ENCODE measurements at regions not wholly inside any gene's neighbourhood (a gene's known extent, or its start where the extent isn't known, plus 50 kb on each side); places are given as distances from the start of the nearest gene placed in this dataset.

DNA sequence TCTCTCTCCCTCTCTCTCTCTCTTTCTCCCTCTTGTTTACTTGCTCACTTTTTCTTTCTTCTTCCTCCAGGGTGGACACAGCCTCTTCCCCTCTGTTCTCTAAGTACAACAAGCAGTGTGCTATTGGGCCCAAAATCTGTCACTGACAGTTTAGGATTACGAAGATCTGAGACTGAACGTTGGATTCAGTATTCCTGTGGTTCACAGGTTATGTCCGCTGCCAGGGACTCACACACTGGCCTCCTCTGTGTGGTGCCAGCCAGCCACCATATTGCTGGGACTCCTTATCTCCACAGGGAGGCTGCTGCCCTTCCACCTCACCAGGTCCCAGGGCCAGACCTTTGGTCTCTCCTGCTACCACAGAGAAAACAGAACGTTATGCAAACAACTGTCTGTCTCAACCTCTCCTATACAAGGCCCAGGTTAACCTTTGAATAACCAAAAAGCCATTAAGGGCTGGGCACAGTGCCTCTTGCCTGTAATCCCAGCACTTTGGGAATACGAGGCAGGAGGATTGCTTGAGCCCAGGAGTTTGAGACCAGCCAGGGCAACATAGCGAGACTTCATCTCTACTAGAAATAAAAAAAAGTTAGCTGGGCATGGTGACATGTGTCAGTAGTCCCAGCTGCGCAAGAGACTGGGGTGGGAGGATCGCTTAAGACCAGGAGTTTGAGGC lies 171.9 kb upstream of the RAB4A start:
- no peak for DNase-seq

DNA sequence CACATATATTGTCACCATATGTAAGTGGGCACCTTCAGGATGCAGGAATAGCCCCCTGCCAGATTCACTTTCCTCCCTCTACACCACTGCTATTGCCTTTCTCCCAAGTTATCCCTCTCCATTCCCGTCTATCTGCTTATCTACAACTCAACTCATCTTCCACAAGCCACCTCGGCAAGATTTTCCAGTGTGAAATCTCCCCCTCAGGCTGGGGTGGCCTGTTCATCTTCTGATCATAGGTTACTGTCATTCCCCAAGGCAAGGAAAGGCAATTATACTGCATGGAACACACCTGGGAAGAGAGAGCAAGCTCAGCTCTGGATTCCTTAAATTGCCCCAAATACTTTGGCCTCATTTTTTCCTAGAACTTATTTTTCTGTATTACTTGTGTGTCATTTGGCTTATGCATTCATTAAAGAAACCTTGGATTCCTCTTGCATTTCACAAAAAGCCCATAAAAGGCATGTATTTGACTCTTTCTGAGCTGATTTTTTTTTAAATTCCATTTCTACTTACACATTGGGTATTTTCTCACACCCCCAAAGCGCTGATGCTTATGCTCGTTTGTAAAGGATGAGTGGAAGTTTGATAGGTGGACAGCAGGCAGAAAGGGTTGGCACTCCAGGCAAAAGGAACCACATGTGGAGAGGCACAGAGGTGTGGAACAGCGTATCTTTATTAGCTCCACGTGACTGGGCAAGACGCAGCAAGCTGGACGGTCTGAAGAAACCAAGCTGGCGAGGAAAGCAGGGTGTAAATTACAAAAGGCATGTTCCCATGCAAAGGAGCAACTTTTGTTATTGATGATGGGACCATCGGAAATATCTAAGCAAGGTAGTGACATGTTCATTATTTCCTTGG lies 169.7 kb upstream of the RAB4A start:
- DNase-seq: no peak

DNA sequence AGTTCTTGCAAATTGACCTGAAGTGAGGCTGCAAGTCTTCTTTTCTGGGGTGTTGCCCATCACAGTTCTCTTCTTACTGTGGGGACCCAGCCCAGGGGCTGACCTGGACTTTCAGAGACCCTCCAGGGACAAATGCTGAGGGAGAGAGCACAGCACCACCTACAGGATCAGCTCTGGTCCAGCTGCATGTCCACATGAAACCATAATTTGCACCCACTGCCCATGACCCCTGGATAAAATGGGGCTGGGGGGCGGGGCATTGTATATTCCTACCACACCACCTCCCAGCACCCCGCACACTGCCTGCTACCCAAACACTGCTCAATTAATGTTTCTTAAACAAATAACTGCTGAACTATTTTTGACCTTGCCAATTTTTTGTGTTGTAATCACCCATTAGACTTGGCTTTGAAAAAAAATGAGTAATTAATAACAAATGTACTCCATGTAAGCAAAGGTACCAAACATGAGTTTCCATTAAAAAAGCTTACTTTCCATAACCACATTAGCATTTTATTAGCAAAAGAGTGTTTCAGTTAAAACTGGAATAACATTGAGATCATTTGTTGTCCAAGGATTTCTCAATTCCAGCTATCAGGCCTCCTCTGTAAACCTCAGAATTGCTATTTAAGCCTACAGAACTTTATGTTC lies 168.0 kb upstream of the RAB4A start:
- DNase-seq: no peak

DNA sequence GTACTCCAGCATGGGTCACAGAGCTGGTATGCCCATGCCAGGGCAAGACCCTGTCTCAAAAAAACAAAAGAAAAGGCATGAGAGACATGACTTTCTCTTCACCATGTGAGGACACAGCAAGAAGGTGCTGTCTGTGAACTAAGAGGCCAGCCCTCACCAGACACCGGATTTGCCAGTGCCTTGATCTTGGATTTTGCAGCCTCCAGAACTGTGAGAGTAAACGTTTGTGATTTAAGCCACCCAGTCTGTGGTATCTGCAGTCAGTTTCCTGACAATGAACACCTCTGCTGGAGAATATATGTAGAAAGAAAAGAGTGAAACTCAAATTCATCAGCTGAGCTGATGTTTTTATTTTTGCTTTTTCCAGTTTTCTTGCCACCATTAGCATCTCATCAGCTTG lies 166.3 kb upstream of the RAB4A start:
- DNase-seq: no peak

DNA sequence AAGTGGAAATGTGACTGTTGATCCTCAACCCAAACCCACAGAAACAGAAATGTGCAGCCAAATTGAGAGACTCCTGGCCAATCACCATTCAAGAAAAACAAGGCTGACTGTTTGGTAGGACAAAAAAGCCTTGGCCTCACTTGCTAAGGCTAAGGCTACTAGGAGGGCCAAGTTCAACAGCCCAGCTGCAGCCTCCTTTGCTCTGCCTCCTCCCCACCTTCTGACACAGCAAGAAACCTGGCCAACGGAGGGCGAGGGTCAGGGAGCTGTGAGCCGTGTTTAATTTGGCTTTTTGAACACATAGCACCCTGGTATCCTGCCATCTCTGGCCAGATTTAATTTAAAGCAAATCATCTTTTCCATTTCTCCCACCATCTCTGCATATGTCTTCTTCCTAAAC lies 165.8 kb upstream of the RAB4A start:
- no peak for DNase-seq

DNA sequence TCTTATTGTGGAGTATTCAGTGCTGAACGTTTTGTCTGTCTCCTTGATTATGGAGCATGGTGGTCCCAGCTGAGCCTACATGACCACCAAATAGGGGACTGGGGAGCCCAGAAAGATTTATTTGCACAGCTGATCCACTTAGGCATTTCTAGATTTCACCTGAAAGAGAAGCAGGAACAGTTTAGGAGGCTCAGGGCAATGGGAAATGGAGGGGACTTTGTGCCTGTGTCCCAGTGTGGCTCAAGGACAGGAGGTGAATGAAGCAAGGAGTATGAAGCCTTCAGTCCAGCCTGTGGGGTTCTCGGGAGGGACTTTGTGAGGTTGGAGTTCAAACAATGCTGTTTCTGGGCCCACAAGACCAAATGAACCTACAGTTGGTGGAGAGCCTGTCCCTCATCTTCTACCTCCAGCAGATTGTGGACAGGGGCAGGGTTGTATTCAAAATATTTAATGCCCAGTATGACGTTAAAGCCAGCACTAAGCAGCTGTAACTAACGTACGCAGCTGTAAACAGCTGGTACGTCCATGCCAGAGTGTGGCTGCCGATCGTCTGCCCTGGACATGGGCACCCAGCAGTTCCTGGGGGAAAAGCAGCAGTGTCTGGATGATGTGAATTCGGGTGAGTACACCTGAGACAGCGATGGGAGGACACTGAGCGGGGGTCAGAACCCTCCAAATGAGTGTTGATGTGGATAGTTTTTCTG lies 164.9 kb upstream of the RAB4A start:
- DNase-seq: no peak

DNA sequence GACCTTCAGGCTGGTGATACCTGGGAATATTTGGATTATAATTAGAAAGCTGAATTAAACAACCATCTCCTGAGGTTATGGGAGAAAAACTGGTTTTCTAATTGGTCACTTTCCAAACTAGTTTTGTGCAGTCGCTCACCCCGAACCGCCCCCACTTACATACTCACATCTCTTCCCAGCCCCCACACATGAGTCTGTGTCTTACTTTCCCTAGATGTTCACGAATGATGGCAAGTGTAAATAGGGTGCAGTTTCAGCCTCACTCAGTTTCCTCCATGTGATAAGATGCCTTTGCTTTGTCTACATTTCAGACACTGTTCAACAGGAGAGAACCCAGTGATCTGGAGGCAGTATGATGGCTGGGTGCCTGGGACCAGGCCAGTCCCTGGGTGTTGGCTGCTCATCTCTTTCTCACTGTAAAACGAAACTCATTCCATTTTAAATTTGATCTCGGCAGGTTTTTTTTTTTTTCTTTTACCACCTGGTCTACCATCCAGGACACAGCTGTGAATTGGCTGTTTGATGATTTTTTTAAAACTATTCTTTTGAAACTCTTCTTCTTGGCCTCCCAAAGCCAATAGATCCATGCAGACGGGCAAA lies 164.3 kb upstream of the RAB4A start:
- DNase-seq: no peak

DNA sequence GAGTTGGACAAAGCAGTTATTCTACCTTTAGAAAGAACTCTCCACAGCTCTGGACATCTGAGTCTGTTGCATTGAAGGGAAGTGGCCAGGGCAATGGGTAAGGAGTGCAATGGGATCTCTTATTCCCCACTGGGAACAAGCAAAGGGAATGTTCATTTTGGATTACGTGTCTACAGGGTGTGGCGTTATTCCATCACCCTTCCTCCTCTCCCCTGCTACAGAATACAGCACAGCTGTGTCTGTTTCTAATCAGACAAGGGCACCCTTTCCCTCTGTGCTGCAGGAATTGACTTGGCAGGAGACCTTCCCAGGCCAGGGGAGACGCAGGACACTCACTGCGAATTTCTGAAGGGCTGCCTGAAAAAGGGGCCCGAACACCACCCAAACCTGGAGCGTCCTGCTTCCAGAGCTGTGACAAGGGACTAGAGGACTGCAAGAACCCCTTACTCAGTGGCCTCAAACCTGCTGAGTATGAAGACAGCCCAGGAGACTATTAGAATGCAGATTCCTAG lies 163.6 kb upstream of the RAB4A start:
- no peak for DNase-seq

DNA sequence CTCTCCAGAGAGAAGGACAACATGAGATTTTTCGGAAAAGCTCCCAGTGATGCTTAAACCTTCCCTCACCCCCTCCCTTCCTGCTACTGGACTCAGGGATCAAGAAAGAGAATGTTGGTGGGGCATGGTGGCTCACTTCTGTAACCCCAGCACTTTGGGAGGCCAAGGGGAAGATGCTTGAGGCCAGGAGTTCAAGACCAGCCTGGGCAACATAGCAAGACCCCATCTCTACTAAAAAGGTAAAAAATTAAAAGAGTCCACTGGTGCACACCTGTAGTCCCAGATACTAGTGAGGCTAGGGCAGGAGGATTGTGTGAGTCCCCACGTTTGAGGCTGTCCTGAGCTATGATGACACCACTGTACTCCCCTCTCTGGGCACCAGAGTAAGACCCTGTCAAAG lies 162.9 kb upstream of the RAB4A start:
- DNase-seq: no peak

DNA sequence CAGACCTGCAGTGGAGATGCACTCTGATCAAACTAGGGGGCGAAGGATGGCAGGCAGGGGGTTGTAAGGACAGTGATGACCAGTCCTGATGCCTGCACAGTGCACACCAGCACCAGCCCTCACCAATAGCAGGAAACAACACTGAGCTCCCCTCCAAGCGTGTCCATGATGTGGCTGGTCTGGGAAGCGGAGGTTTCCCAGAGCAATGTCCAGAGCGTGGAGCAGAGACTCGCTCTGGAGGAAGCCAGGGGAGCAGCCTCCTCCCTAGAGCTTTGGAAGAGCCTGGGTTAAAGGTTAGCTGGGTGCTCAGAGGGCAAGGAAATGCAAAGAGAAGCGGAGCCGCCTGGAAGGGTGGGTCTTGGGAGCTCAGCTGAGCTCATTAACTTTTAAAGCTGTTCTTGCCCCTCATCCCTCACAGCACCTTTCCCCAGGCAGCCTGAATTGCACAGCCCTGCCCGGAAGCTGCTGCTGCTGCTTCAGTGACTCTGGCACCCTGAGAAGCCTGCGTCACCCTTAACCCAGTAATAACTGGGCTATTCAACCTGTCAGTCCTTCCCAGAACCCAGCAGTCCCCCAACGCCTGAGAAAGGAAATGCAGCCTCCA lies 162.2 kb upstream of the RAB4A start:
- DNase-seq: no peak

DNA sequence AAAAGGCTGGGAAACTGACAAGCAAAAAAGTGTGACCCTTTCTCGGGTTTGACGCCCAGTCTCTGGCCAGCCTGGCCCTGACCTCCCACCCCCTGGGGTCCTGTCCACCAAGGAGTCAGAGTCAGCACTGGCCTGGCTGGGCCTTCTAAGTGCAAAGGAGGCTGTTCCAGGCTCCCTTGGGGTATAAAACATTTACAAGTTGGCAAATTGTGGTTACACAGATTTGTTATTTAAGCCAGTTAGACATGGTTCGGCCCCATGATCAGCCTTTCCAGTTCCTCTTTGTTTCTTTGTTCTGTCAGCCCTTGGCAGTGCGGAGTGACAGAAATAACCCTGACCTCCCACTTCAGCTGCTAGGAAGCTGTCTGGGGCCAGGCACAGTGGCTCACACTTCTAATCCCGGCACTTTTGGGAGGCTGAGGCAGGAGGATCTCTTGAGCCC lies 161.6 kb upstream of the RAB4A start:
- DNase-seq: no peak

DNA sequence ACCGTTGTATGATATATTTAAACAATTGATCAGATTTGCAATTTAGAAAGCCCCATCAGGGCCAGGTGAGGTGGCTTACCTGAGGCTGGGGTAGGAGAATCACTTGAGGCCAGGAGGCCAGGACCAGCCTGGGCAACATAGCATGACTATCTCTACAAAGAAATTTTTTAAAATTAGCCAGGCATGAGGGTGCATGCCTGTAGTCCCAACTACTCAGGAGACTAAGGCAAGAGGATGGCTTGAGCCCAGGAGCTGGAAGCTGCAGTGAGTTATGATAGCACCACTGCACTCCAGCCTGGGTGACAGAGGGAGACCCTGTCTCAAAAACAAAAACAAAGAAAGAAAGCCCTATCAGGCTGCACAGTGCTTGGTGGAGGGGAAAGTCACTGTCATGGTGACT lies 159.9 kb upstream of the RAB4A start:
- no peak for DNase-seq

DNA sequence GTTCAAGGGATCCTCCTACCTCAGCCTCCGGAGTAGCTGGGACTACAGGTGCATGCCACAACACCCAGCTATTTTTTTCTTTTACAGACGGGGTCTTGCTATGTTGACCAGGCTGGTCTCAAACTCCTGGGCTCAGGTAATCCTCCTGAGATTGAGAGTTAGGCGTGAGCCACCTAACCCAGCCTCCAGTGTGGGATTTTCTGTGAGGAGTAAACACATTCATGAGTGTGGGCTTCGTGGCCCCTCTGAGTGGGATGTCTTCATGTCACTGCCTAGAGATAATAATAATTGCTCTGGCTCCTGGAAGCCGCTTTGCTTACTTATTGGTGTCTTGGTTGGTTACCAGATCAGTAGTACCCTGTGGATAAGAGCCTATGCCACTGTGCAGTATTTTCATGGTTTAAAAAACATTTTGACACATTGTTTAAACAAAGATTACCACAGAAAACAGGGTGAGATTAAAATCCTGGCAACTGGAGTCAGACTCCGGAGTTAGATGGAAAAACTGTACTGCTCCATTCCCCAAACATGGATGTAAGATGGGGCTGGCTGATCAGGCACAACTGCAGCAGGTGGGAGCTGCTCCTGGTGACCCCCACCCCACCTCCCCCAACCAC lies 159.1 kb upstream of the RAB4A start:
- no peak for DNase-seq

DNA sequence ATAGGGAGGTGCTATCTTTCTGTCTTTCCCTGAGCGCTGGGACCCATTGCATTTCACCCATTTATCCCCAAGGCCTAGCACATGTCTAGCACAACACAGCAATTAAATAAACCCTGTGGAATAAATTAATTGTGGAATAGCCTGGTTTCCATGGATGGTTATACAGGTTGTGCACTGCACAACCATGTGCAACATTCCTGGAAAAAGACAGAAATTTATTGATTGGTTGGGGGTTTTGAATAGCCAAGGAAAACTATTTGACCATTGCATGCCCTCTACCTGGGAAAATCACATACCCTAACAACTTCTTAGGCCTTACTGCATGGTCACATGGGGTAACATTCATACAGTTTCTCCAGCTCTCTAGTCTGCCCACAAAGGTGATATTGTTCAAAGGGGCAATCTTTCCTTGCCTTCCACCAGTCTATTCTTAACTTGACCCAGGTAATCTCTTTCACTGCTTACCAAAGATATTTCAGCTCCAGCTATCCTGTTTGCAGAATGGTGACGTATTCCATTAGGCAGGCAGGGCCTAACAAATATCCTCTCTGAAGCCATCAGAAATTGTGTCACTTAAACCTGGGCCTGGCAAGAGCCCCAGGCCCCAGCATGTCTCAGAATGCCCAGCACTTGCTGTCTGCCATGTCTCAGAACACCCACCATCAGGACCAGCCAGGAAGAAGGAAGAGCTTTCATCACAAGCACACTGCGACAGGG lies 157.9 kb upstream of the RAB4A start:
- no peak for DNase-seq

DNA sequence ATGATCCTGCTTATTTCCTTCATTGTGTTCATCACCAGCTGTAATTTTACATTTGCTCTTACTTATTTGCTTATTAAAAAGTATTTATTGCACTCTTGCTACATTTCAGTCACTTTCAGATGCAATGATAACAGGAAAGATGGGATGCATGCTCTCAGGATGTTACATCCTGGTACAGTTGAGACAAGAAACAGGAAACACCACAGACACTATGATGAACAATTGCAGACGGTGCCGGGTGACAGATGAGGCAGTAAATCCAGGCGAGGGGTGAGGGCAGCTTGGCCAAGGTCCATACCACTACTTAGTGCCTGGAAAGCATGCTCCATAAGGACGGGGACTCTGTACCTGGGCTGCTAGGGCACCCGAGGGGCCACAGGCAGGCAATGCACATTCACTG lies 156.6 kb upstream of the RAB4A start:
- DNase-seq: no peak

DNA sequence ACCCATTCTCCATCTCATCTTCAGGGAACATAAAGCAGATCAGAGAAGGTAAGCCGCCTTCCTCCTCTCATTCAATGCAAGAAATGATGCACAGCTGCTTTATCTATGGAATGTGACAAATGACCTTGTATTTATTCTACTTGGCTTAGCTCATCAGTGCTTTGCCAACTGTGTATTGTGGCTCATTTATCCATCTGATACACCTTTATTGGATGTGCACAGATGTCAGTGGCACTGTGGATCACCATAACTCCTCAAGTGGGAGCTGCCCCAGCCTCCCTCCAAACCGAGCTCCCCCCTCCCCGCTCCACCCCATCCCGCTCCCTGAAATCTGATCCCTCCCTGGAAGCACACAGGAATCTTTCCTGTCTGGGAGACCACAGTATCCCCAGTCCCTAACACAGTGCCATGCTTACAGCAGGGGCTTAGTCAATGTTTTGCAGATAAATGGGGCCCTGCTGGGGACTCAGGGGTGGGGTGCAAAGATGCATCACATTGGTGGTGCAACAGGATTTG lies 156.0 kb upstream of the RAB4A start:
- DNase-seq: no peak

DNA sequence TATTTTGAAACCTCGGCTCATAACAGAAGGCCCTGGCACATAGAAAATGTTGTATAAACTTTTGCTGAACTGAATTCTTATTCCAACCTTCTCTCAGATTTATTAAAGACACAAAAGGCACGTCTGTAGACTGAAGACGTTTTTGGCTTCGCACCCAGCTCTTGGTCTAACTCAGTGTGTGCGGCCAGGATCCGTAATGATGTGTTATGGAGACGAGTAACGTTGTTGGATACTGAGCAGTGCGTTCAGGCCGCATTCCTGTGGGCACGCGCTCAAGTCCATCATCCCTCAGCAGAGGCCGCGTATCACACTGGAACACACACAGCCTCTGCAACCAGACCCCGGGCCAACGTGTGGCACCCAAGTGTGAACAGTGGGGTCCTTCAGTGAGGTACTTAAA lies 154.8 kb upstream of the RAB4A start:
- DNase-seq: no peak

DNA sequence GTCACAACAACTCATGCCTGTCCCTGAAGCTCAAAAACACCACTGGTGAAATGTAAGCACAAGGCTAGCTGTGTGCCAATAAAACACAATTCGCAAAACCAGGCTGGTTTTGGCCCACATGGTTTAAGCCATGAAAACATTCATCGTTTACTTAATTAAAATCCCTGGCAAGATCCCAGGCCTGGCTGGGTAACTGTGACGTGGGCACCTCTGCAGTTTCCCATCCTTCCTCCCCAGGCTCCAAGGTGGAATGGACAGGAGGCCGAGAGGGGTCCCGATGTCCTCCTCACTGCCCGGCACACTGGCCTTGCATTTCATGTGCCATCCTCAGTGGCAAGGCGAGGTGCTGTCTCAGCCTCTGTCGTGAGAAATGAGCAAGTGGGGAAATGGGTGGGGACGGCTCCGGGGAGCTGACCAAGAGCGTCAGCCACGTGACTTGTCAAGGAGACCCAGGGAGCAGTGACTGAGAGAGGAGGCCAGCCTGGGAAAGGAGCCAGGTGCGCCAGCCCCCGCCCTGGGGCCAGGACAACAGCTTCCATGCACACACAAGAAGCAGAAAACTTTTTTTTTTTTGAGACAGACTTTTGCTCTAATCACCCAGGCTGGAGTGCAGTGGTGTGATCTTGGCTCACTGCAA lies 153.1 kb upstream of the RAB4A start:
- no peak for DNase-seq

DNA sequence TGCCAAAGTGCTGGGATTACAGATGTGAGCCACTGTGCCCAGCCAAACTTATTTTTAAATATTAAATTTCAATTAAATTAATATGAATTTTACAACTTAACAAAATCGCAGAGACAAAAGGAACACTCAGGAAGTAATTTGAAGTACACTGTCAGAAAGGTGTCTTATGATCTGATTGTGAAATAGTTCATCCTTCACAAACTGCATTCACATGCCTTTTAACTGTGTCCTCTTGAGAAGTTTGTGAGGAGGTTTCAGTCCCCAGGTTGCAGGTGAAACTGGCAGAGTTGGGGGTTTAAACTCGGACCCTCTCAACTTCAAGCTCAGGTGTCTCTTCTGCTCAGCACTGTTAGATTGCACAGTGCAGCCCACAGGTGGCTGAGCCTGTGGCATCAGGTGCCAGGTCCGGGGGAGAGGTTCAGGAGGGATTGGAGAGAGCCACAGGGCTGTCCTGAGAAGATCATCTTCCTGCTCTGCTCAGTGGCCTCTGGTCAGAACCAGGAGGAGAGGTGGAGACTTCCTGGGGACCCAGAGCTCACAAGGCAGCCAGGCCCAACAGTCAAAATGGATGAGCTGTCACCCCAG lies 152.3 kb upstream of the RAB4A start:
- no peak for DNase-seq

DNA sequence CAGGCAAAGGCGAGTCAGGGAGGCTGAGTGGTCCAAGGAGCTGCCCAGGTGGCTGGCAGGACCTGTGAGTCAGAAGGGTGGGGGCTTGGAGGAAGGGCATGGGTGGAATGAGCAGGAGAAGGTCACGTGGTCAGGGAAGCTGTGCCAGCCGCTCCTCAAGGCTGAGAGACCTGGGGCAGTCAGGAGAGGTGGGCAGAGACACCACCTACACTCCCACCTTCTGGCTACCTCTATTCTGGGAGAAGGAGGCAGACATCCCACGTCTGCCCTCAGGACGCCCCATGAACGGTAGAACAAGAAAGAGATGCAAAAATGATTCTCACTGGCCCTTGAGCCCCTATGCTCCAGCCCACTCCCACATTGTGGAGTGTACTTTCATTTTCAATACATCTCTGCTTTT lies 151.8 kb upstream of the RAB4A start:
- DNase-seq: no peak
